Effector memory CD4-positive, alpha-beta T cell (primary cell): ENCODE measurements at regions not wholly inside any gene's neighbourhood (a gene's known extent, or its start where the extent isn't known, plus 50 kb on each side); places are given as distances from the start of the nearest gene placed in this dataset.

Experiments used
- DNase-seq, 3 donors: peaks; one replicate each; pipeline ENCODE4 v3.0.0-alpha.2; 2020
- H3K27ac ChIP-seq: 2 replicates; pipeline ENCODE4 v1.7.0; 2013; ENCODE audit warnings: mild to moderate bottlenecking, low read length, moderate library complexity; ENCODE audit not compliant: insufficient read depth, poor library complexity, severe bottlenecking
- H3K27me3 ChIP-seq: replicated peaks from 2 replicates; pipeline ENCODE4 v1.7.0; 2013; ENCODE audit warnings: mild to moderate bottlenecking, low read length; ENCODE audit not compliant: insufficient read depth, control insufficient read depth, poor library complexity, severe bottlenecking
- H3K36me3 ChIP-seq: 2 replicates; pipeline ENCODE4 v1.7.0; 2013; ENCODE audit warnings: mild to moderate bottlenecking, low read length, moderate library complexity; ENCODE audit not compliant: control insufficient read depth, insufficient read depth
- H3K4me1 ChIP-seq: 2 replicates; pipeline ENCODE4 v1.7.0; 2013; ENCODE audit warnings: low read length, mild to moderate bottlenecking; ENCODE audit not compliant: control insufficient read depth, insufficient read depth, poor library complexity, severe bottlenecking
- H3K4me3 ChIP-seq: 2 replicates; pipeline ENCODE4 v1.7.0; 2013; ENCODE audit warnings: low read length, low read depth, mild to moderate bottlenecking; ENCODE audit not compliant: insufficient read depth, poor library complexity, severe bottlenecking
- H3K9me3 ChIP-seq: 2 replicates; pipeline ENCODE4 v1.7.0; 2013; ENCODE audit warnings: mild to moderate bottlenecking, low read length, moderate library complexity; ENCODE audit not compliant: control insufficient read depth

DNA sequence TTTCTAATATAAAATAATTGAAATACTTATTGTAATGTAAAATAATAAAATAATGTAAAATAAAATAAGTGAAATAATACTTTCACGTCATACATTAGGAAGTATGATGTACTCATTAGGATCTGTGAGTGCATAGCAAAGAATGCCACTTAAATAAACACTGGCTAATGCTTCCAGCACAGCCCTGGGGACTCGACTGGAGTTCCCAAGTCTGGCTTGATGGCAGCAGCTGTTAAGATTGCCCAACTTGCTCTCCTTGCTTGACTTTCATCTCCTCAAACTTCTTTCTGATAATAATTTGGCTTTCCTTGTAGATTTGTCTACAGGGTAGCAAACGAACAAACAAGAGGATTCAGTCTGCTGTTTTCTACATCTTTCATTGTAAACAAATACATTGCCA, 191.9 kb downstream of the COG6 start:
- H3K9me3 ChIP-seq, result no peaks in the 10 kb centered on the region

DNA sequence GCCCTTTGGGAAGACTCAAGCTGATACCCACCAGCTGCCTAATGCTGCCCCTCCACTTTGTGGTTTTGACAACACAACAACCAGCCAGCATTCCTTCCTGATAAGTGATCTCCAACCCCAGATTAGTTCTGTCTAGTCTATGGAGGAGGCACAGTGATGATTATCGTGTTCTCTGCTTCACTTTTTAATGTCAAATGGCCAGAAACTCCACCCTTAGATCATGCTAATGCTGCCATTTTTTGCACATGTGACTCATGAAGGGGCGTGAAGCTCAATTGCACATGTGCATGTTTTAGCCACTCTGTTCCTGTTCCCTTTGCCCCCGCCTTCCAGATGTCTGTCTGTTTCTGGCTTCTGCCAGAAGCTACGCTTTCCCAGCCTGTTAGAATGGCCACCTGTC, 199.8 kb downstream of the COG6 start:
- Histone ChIP-seq H3K9me3 (no peaks in the 10 kb centered on the region), H3K27me3 (no peaks in the 10 kb centered on the region), H3K4me1 (no peaks in the 10 kb centered on the region), H3K36me3 (no peaks in the 10 kb centered on the region), H3K27ac (no peak overlapping the region), H3K4me3 (no peak overlapping the region)
- no peak for DNase-seq

More for the DNA sequence above, 191.9 kb downstream of the COG6 start:
- Histone ChIP-seq H3K27me3 (no peaks in the 10 kb centered on the region), H3K27ac (no peak overlapping the region), H3K4me1 (no peaks in the 10 kb centered on the region), H3K4me3 (no peak overlapping the region), H3K36me3 (no peaks in the 10 kb centered on the region)
- DNase-seq, result no peak

DNA sequence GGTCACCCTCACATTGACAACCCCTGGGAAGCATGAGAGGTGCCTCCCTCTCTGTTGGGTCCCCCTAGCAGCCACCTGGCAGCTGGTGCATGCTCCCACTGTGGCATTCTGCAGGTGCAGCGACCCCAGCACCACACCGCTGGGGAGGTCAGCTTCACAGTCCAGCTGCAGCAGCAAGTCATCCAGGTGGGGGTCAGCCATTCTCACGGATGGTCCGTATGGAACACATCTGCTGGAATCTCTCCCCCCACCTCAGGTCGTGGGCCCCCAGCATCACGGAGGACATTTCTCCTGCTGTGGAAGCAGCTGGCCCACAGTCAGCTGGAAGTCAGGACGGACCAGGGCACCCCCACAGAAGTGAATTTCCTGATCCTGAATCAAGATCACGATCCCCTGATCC, 201.3 kb downstream of the COG6 start:
- DNase-seq, result no peak
- H3K27me3 ChIP-seq, result no peaks in the 10 kb centered on the region
- no peak overlapping the region for H3K4me3 ChIP-seq
- H3K27ac ChIP-seq, result no peak overlapping the region
- no peaks in the 10 kb centered on the region for H3K4me1 ChIP-seq
- H3K9me3 ChIP-seq, result no peaks in the 10 kb centered on the region
- H3K36me3 ChIP-seq, result no peaks in the 10 kb centered on the region

DNA sequence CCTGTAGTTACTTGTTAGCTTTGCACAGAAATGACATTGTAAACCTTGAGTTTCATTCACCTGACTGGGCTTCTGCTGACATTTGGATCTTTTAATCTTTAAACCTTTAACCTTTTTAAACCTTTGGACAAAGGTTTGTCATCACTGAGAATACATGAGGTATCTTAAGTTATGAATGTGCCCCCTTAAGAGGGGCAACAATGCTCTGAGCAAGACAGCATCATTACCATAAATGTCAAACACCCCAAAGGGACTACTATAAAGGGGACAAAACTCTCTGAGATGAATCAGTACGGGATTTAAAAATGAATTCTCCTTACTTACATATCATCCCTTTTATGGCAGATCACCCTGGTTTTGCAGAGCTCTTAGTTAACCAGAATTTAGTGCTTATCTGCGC, 203.3 kb downstream of the COG6 start:
- H3K9me3 ChIP-seq, result no peaks in the 10 kb centered on the region
- H3K36me3 ChIP-seq, result no peaks in the 10 kb centered on the region
- H3K4me3 ChIP-seq, result no peak overlapping the region
- H3K27me3 ChIP-seq, result no peaks in the 10 kb centered on the region
- H3K27ac ChIP-seq, result no peak overlapping the region
- no peaks in the 10 kb centered on the region for H3K4me1 ChIP-seq
- DNase-seq, result no peak

DNA sequence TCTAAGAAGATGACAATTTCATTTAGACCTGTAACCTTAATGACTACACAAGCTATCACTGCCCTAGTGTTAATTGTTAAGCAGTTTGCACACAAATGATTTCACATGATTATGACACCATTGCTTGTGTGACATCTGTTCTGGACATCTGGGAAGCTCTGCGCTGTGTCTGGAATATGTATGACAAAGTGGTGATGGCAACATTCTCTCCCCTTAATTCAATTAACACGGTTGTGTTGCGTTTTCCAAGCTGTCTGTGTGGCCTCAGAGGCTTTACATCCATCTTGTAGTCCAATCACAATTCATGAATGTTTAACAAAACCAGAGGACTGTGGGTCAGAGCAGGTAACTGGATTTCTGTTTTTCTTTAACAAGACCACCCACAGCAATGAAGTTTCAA, 204.4 kb downstream of the COG6 start:
- Histone ChIP-seq H3K27me3 (no peaks in the 10 kb centered on the region), H3K4me1 (no peaks in the 10 kb centered on the region), H3K27ac (no peak overlapping the region), H3K4me3 (no peak overlapping the region), H3K9me3 (no peaks in the 10 kb centered on the region), H3K36me3 (no peaks in the 10 kb centered on the region)
- DNase-seq, result no peak

DNA sequence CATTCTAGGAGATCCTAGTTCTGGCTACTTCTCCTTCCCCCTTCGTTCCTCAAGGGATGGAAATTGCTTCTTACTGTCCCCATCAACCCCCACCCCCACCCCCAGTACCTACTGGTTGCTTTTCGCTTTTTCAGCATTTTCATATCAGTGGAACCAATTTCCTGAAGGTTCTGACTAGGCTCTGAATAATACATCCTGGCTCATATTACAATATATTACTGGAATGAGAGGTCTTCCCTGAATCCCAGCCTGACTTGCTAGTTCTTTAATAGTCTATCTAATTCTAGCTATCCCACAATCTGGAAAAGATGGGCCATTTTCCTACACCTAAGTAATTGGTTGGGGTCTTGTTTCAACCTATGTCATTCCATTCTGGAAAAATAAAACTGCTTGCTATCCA, 207.4 kb downstream of the COG6 start:
- Histone ChIP-seq H3K9me3 (no peaks in the 10 kb centered on the region), H3K4me1 (no peaks in the 10 kb centered on the region), H3K4me3 (no peak overlapping the region), H3K27ac (no peak overlapping the region), H3K36me3 (no peaks in the 10 kb centered on the region), H3K27me3 (no peaks in the 10 kb centered on the region)
- DNase-seq, result no peak

DNA sequence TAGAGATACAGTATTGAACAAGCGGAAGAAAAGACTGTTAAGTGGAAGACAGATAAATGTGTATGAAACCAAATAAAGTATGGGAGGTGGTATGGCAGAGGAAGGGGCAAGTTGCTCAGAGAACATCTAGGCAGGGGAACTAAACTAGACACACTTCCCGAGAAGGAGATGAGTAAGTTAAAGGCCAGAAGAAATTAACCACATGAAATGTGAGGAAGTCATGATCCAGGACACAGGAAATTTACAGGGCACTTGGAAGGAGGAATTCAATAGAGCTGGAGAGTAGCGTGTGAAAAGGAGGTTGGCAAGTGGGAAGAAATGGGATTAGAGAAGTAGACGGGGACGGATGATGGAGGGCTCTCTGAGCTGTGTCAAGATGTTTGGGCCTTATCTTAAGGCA, 208.8 kb downstream of the COG6 start:
- no peak for DNase-seq

DNA sequence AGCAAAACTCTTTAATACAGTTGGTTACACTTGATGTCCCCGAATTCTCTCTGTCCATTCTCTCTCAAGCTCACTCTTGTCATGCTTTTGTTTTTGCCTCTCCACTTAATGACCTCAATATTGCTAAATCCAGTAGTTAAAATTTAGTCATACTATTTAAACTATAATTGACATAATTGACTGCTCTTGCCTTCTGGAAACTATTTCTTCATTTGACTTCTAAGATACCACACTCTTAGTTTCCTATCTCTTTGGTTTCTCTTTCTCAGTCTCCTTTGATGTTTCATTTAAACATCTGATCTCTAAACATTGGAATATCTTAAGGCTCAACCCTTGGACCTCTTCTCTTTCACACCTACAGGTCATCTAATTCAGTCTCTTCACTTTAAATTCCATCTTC, 211.3 kb downstream of the COG6 start:
- H3K4me1 ChIP-seq, result no peaks in the 10 kb centered on the region
- no peak for DNase-seq
- no peaks in the 10 kb centered on the region for H3K27me3 ChIP-seq

More for the DNA sequence above, 208.8 kb downstream of the COG6 start:
- Histone ChIP-seq H3K36me3 (no peaks in the 10 kb centered on the region), H3K27me3 (no peaks in the 10 kb centered on the region), H3K4me3 (no peak overlapping the region), H3K9me3 (no peaks in the 10 kb centered on the region), H3K4me1 (no peaks in the 10 kb centered on the region), H3K27ac (no peak overlapping the region)

DNA sequence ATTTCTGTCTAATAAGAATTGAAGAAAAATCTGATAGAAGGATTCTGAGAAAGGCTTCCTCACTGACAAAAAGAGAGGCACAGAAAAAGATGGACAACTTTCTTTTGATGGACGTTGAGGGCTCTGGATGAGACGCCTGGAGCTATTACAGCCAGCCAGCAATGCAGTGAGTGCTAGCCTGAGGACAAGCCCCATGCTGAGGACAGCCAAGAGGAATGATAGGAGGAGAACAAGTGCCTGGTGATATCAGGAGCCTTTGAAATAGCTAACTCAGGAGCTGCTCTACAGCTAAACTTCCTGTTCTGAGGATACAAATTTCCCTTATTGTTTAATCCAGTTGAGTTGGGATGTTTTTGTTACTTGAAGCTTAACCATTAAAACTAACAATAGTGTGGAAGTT, 212.3 kb downstream of the COG6 start:
- Histone ChIP-seq H3K4me1 (no peaks in the 10 kb centered on the region), H3K4me3 (no peak overlapping the region), H3K27ac (no peak overlapping the region), H3K27me3 (no peaks in the 10 kb centered on the region), H3K36me3 (no peaks in the 10 kb centered on the region), H3K9me3 (no peaks in the 10 kb centered on the region)
- DNase-seq, result no peak

More for the DNA sequence above, 211.3 kb downstream of the COG6 start:
- Histone ChIP-seq H3K4me3 (no peak overlapping the region), H3K9me3 (no peaks in the 10 kb centered on the region), H3K27ac (no peak overlapping the region), H3K36me3 (no peaks in the 10 kb centered on the region)

DNA sequence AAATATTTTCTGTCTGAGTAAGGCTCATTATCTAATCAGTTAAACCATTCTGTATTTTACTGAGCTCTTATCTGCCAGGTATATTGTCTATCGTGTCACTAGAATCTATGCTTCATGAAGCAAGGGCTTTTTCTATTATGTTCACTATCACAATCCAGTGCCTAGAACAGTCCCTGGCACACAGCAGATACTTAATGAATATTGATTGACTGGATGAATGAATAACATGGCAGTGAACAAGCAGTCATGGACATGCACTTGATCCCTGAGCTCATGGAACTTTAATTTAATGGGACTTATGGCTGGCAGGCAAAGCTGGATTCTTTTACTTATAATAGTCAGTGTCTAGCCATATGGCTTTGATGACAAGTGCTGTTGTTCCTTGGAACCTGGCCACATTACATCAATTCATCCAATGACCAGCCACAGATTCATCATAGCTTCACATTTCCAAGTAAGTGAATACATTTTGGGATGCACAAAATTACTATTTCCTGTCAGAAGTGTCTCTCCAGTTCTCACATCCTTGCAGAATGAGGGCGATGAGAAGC, 214.8 kb downstream of the COG6 start:
- H3K36me3 ChIP-seq, result no peaks in the 10 kb centered on the region
- no peaks in the 10 kb centered on the region for H3K4me1 ChIP-seq
- no peak for DNase-seq
- H3K27me3 ChIP-seq, result no peaks in the 10 kb centered on the region
- no peak overlapping the region for H3K4me3 ChIP-seq
- H3K27ac ChIP-seq, result no peak overlapping the region
- no peaks in the 10 kb centered on the region for H3K9me3 ChIP-seq
